NCI-H345 treated with DMSO at 0.1 percent for 48 hours (cell line): ENCODE measurements at regions not wholly inside any gene's neighbourhood (a gene's known extent, or its start where the extent isn't known, plus 50 kb on each side); places are given as distances from the start of the nearest gene placed in this dataset.
"Not testable (repeated sequence)": the region's sequence is repeated elsewhere in the genome, so short reads cannot be mapped to it uniquely, and the experiment has no call there.

ENCODE experiments used
- DNase-seq: peaks from one replicate; lab custom pipeline; 2025; ENCODE audit not compliant: unreplicated experiment; lab: John Stamatoyannopoulos, UW

DNA sequence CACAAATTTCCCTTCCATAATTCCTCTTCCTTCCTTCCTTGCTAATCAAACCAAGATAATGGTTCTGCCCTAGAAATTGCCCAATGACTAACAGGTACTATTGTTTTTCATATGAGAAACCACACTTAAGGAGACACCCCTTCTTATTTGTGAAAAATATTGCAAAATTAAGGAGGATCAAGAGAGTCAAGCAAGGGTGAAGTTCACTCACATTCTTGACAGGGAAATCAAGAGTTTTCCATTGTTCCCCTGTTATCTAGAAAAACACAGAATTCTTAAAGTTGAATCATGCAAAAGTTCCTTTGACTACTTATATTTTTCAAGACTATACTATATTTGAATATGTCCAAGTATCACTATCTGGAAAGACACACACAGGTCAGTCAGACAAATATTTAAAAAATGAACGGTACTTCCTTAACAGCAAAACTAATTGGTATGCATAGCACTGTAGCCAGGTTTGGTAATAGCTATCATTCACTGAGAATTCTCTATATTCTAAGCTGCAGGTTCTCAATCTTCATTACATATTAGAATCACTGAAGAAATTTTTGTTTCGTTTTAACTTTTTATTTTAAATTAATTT, 897.2 kb downstream of the DIAPH3 start:
- no peak for DNase-seq

DNA sequence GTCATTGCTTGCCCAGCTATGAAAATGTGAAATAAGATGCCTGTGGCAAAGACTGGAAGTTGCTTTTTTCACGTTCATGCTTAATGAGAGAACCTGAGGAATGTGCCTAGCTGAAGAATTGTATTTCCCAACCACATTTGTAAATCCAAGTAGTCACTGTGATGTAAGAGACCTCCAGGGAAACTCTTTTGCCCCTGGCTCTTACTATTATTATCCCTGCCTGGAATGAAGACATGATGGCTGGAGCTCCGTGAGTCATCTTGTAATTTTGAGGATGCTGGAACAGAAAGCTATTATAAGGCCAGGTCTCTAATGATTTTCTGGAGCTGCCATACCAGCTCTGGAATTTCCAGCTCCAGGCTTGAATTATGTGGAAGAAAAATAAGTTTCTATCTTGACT, 894.3 kb downstream of the DIAPH3 start:
- DNase-seq, result no peak

DNA sequence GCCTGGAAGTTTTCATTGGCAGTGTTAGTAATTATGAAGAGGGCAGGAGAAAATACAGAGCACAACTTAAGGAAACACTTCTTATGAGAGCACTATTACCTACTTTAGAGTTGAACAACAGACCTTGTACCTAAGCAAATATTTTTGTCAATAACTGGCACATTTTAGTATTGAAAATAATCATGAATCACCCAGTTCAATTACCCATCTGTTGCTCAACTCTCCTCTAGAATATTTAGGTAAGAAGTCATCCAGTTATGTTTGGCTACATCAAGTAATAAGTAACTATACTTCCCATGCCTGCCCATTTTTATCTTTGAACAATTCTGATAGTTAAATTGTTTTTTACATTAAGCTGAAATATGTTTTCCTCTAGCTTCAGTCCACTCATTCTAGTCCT, 893.4 kb downstream of the DIAPH3 start:
- DNase-seq, result no peak

DNA sequence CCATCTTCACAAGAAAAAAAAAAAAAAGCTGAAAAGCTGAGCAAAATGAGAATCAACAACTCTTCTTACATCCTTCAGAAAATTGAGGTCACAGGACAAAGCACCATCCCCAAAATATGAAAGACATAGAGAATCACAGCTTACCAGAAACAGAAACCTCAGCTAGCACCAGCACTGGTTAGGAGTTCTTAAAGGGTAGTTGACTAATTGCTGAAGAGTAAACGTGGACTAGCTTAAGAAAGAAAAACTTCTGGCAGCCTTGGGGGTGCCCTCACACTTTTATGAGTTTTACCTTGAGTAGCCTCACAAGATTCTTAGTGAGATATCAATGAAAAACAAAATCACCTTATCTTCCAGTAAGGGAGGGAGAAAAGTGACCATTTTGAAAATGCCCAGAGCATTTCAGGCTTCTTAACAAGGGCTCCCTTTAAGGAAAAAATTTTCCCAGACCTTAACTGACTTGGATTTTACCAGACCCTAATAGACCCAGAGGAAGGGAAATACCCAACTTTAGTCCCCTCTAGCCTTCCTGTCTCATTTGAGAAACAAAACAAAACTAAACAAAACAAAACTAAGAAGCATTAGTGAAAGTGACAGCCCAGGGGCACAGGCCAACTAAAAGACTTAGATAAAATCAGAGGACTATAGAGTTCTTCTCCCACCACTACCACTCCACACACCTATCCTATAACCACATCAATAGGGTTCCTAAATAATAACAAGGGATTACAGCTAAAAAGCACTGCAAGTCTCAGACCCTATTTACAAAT, 888.6 kb downstream of the DIAPH3 start:
- no peak for DNase-seq

DNA sequence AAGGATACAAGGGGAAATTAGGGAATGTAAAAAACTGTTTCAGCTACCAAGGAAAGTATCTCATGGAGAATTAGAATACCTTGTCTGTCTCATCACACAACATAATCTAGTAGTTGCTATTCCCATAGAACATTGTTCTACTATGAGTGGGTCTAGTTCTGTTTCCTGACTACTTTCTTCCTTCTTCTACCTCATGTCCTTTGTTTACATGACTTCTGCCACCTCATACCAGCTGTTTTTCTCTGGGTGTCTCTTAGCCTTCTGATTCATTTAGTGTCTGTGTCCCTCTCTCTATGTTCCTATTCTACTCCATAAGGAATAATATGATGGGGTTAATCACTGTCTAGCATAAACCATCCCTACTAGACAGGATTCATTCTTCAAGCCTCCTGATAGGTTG, 887.3 kb downstream of the DIAPH3 start:
- DNase-seq, result no peak

DNA sequence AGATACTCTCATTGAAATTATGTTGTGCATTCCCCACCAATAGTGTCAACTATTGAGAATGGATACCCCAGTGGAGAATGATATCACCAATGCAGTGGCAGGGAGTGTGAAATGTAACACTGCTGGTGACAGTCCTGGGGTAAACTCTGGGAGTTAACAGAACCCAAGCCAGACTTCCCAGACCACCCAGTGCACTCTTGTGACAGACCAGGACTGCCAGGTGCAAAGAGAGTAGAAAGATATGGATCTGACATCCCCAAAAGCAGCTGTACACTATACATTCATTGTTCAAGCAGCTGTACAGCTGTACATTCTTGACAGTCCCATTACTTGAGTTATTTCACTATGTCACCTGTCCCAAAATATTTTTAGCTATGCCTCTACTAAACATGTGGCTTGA, 886.6 kb downstream of the DIAPH3 start:
- no peak for DNase-seq

DNA sequence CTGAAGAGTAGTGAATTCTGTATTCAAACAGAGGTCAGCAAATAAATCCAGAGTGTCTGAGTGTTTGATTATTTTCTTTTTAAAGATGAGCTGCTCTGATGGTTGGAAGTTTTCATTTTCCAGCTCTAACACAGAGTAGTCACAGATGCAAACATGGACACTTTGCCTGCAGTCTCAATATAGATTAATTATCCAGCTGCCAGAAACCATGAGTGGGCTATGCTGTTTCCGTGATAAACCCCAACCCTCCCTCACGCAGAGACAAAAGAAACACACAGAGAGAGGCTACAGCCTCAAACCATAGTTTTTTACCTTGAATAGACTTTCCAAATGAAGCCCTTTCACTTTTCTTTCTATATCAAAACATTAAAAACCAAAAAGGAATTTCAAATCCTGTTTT, 884.7 kb downstream of the DIAPH3 start:
- peak; percentile 18 for DNase-seq

DNA sequence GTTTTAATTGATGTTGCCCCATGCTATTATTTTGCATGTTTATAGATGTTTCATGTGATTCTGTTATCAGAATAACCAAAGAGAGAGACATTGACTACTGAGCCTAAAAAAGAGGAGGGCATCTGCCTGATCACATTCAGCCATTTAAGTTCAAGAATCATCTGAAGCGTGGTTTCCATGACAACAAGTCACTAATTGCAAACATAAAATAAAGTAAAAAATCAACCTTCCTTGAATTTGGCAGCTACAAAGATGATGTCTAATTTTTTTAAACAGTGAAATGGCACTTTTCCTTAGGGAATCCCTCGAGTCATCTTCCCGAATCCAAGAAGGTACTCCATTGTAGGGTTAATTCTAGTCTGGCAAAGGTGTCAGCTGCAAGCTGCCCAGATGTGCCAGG, 884.2 kb downstream of the DIAPH3 start:
- no peak for DNase-seq

DNA sequence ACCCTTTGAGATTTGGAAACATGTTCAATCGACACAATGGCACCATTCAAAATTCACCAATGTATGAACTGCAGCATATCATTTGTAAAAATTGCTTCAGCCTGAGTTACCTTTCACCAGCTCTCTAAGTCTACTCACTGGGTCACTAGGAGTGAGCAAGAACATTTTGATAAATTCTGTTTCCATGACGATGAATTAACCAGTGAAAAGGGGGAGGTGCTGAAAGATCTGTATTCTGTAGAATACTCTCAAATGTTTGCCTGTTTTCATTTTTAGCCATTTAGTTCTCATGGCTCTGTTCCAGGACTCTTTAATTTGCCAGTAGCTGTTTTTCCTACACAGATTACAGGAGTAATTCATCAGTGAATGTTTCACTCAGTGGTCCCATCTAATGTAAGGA, 883.4 kb downstream of the DIAPH3 start:
- no peak for DNase-seq

DNA sequence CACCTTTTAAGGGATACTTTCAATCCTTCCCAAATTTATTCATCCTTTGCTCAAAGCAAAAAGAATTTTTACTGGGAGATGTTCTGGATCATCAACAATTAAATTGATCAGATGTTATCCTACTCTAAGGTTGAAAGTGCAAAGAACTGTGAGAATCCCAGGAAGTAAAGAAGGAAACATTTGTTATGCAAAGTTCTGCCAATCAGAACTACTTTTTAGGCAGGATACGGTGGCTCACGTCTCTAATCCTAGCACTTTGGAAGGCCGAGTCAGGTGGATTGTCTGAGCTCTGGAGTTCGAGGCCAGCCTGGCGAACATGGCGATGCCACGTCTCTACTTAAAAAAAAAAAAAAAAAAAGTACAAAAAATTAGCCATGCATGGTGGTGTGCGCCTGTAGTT, 882.3 kb downstream of the DIAPH3 start:
- no peak for DNase-seq

DNA sequence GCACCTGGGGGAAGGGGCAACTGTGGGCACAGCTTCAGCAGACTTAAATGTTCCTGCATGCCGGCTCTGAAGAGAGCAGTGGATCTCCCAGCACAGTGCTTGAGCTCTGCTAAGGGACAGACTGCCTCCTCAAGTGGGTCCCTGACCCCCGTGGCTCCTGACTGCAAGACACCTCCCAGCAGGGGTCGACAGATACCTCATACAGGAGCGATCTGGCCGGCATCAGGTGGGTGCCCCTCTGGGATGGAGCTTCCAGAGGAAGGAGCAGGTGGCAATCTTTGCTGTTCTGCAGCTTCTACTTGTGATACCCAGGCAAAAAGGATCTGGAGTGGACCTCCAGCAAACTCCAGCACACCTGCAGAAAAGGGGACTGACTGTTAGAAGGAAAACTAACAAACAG, 871.5 kb downstream of the DIAPH3 start:
- DNase-seq, result not testable (repeated sequence)

DNA sequence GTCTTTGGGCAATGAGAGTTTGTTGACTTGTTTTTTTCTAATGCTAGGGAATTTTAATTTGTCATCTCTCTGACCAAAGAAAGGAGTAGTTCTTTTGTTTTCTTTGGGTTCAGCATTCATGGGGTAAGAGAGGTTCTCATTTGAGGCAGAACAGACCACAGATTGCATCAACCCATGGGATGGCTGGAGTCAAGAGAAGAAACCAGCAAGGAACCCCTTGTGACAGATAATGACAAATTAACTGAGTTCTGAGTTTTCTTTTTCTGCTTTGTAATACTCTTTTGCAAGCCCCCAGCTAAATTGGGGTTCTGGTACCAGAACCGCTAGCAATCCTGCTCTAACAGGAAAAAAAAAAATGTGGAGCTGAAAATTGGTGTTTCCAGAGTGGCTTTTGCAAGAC, 864.1 kb downstream of the DIAPH3 start:
- DNase-seq, result no peak

DNA sequence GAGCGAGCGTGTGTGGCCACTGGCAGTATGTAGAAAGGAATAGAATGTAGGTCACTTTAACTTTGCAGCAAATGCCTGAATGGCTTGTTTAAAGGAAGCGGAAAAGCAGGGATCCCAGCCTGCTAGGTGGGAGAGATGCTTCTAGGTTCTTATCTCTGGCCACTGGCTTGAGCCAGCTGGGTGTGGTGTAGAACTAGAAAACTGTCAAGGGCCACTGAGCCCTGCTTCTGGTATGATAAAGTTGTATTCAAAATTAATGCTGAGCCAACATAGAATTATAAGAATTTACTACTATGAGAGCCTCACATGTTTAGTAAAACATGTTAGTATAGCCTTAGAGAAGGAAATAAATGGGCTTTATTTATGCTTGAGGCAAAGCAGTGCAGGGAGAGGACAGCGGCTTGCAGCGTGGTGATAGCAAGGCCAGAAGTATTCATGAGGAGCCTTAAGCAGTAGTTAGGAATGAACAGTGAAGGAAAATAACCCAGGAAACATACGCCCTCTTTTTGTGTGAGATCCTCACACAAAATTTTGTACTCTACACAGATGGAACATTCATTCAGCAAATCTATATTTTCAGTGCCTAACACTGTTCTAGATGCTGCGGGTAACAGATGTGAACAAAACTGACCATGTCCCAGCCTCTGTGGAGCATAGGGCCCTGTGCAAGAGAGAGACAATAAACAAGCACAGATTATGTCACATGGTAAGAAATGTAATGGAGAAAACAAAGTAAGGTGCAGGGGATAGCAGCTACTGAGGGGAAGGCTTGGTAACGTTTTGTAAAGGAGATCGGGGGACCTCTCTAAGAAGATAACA, 863.2 kb downstream of the DIAPH3 start:
- no peak for DNase-seq

DNA sequence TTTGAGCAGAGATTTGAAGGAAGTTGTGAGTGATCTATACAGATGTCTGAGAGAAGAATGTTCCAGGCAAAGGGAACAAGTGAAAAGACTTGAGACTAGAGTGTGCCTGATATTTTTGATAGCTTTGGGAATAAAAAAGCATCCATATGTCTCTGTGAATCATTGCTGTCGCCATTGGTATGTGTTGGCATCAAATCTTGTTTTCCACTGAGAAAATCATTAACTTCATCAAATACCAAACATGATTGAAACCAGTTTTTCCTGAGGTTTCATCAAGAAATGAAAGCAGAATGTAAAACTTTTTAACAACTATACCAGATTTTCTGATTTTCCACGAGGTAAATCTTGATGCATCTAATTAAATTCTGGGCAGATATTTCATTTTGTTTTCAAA, 862.6 kb downstream of the DIAPH3 start:
- DNase-seq, result no peak

DNA sequence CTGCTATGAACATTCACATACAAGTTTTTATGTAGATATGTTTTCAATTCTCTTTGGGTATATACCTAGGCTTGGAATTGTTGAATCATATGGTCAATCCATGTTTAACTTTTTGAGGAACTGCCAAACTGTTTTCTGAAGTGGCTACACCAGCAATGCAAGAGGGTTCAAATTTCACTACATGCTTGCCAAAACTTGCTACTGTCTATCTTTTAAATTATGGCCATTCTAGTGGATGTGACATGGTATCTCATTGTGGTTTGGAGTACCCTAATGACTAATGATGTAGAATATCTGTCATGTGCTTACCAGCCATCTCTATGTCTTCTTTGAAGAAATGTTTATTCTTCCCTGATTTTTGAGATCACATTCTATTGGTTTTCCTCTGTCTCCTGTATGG, 860.3 kb downstream of the DIAPH3 start:
- no peak for DNase-seq

DNA sequence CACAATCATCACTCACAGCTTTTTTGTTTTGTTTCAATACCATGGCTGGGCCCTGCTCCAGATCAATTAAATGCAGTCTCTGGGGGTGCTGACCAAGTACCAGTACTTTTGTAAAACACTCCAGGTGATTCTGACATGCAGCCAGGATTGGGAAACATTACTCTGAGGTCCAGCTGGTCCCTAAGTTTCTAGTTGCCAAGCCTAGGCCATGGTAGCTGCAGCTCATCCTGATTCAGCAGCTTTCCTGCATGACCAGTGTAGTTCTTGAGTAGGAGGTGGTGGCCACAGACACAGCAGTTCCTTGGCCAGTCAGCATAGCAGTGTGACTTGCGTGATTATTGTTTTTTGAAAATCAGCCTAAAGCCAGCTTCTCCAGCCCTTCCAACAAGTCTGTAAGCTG, 859.1 kb downstream of the DIAPH3 start:
- no peak for DNase-seq

DNA sequence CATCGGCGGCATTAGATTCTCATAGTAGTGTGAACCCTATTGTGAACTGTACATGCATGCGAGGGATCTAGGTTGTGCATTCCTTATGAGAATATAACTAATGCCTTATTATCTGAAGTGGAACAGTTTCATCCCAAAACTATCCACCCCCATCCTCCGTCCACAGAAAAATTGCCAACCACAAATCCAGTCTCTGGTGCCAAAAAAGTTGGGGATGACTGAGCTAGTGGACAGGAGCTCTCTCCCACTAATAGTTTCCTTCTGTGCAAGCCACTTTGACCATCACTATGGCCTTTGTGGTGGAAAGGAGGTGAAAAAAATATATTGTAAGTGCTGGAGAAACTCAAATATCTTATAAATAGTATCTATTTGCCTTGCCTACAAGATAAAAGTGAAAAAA, 857.8 kb downstream of the DIAPH3 start:
- DNase-seq, result no peak

DNA sequence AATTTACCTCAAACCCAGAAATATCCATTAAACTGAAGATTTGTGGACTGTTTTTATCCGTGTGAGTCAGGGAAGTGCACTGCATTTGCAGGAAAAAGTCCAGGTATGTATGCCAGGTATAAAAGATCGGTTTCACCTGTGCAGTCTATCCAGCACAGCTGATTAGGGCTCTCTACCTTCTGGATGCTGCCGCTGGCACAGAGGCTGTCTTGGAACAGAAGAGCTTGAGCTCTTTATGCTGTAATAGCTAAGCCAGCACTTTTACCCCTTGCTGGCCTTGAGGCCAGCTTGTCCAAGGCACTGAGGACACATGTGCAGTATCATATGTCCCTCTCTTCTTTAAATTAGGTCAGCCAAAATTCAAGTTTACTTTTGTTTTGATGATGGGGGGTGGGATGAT, 851.0 kb downstream of the DIAPH3 start:
- DNase-seq, result no peak

DNA sequence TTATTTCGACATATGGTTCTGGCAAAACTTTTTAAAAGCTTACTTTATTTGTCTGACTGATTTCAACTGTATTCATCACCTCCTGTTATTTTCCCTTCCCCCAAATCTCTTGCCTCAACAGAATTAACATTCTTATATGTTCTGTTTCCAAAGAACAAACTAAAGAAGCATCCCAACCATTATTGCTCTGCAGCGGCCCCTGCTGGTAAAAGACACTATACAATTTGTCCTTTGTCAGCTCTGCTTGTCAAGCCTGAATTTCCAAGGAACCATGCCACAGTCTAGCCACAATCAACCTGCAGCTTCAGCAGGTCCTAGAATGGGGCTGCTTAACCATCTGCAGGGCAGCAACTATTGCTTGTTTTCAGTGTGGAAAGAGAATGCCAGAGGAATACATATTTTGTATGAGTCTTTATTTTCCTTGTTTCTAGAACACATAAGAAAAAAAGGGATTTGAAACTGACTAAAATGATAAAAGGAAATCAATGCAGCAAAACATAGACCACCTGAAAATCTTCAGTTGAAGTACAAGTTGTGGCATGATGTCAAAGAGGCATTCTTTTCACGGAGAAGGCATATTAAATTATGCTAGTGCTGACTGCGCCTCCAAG, 845.3 kb downstream of the DIAPH3 start:
- DNase-seq, result peak; percentile 65

DNA sequence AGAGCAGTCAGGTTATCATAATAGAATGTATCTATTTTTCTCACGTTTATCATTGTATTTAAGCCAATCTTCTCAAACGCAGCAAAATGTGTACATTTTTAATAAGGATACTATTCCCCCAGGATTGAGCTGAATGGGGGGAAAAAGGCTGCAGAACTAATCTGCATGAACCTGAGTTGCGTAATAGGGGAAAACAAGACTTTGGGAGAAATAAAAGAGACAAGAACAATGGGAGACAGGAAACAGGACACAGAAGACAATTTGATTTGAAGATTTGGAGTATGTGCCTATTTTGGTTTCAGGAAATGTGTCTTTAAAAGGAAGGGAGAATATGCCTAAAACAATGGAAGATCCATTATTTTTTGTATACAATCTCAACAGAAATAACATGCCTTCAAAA, 844.5 kb downstream of the DIAPH3 start:
- DNase-seq, result no peak

DNA sequence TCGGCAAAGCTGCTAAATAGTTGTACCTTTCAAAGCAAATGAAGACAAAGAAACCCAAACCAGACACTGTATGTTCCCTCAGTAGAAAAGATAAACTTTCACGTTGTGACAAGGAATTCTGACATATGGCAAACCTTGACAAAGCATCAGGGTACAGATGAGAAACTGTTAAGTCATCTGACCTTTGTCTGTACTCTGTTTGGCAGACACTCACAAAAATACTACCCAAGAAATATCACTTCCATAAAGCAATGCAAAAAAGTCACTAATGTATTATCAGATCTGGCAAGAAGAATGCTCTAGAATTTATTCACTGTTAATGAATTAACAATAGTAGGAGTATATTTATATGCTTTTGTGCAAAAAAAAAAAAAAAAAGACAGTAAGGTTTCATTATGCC, 843.7 kb downstream of the DIAPH3 start:
- no peak for DNase-seq

DNA sequence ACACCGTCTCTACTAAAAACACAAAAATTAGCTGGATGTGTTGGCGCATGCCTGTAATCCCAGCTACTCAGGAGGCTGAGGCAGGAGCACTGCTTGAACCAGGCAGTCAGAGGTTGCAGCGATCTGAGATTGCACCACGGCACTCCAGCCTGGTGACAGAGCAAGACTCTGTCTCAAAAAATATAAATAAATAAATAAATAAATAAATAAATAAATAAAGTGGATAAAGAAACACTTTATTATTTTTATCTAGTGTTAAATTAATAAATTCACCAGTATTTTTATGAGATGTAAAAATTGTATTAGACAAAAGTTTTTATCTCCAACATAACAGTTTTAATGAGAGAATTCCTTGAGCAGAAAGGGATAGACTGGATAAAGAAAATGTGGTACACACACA, 839.3 kb downstream of the DIAPH3 start:
- DNase-seq, result not testable (repeated sequence)
